HG03575 (cell line): ENCODE measurements at regions not wholly inside any gene's neighbourhood (a gene's known extent, or its start where the extent isn't known, plus 50 kb on each side); places are given as distances from the start of the nearest gene placed in this dataset.

Source experiments
- ATAC-seq: cut with Tn5 transposase; IDR thresholded peaks from one replicate; pipeline ENCODE4 v1.9.1; 2021; ENCODE audit not compliant: unreplicated experiment, insufficient number of reproducible peaks, low FRiP score; ENCODE audit errors: extremely low read depth

DNA sequence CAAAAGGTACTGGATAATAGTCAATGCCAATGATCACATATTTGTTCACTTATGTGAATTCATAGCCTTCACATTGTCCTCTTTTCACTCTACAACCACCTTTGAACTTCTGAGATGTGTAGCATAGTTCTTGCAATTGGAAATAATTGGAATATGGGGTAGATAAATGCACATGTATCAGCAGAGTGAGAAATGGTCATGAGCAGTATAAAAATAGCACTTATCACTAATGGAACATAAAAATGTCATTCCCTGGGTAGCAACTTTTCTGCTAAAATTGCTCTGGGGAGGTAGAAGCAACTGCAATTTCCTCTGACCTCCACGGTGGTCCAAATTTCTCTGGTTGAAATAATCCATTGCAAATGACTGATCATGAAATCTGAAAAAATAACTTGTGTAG is 1785.7 kb upstream of the FLRT2 start:
- ATAC-seq = no peak

DNA sequence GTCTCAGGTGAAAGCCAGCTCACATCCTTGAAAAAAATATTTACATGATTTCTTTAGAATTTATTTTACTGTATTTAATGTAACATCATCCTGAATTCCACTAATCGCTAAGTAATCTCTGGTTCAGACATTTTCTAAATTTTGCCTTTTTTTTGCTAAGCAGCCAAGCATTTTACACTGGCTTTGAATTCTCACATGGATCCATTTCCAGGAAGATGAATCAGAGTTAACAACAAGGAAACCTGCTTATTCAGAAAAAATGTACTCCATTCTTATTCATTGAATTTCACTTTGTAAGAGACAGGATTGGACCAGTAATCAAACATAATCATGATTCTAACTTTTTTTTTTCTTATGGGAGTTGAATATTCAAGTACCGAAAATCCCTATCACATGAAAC is 1785.1 kb upstream of the FLRT2 start:
- ATAC-seq = no peak

DNA sequence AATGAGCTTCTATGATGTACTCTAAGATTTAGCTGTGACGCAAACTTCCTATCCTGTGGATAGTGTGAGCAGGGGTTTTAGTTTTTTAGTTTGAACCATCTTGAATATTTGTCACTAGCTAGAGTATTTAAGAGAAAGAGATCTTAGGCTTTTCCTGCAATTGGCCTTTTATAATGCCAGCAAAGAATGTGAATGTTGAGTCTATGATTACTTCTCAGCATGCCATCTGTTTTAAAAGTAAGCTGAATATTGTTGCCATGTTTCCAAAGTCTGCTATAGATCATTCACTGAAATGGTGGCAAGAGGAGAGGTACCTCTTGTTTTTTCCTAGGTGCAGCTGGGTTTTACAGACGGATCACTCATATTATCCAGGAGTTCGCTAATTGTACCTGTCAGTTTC is 1783.6 kb upstream of the FLRT2 start:
- ATAC-seq = no peak

DNA sequence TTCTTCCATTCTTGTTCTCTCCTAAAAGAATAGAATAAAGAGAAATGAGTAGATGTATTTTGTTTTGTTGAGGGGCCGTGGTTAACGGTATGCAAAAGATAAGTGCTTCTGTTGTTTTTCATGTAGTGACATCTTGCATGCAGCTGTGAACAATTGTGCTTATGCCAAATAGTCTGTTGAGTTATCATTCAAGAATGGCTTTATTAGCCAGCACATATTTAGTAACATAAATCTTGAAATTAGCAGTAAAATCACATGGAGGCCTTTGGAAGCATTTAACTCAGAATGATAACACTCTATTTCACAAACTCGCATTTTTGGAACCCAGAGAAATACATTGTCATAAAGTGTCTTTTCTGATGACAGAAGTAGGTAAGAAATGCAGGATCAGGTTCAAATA is 1772.0 kb upstream of the FLRT2 start:
- no peak for ATAC-seq

DNA sequence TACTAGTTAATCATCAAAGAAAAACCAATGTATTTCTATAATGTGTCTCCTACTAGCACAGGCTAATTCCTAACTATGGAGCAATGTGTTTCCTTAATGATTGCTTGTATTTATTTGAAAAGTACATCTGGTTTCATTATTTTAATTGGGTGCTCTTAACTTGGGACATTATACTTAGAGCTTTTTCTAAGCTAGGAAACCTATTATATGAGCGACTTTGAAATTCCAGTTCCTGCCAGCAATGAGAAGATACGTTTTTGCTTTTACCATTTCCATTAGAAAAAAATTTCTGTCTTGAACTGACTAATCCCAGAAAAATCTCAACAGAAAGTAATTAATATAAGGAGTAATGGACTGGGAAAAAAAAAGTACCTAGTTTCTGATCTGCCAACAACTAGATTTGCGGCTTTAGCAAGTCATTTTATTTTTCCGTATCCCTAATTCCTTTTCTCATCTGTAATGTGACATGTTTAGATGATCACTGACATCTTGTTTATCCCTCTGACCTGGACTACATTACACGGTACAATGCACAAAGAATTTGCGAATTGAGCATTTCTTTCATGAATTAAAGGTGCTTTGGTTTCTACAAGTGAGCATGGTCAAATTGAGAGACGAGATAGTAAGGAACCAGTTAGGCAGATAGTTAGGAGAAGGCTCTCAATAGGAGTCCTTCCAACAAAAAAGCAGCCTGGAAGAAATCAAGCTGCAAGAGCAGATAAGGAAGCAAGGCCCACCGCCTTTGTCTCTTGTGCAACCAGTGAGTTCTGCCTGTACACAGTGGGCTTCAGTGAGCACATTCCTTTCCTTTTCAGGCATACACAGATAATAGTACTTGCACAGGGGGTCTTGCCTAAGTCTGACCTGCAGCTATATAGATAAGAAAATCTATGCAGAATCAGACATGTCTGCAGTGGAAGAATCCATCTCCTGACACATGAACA is 1765.0 kb upstream of the FLRT2 start:
- no peak for ATAC-seq

DNA sequence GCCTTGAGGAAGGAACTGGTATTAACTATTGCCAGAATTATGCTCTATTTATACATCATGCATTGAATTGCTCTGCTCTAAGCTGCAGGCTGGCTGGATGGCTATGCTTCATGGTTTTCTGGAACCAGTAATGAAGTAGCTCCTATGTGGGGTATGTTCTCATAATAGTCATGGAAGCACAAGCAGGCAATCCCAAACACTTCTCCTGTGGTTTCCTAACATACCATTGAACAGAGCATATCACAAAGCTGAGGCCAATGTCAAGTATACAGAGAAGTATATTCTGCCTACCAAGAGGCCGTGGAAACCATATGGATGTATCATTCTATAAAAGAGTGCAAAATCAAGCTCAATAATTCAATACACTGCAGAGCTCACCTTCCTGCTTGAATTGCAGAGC is 1752.4 kb upstream of the FLRT2 start:
- ATAC-seq = no peak

DNA sequence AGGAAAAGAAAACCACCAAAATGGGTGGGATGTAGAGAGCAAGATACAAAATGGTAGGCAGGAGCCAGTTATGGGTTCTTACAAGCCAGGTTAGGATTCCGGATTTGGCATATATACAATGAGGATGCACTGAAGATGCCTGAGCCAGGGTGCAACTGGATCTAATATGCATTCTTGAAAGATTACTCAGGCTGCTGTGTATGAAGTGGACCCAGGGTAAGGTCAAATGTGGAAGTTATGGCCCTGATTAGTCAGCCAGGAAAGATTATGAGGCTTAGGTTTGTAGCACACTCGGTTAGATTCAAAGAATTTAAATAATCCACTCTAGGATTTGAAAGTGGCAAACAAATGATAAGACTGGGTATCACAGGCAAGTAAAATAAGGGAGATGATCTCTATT is 1750.7 kb upstream of the FLRT2 start:
- ATAC-seq = no peak

DNA sequence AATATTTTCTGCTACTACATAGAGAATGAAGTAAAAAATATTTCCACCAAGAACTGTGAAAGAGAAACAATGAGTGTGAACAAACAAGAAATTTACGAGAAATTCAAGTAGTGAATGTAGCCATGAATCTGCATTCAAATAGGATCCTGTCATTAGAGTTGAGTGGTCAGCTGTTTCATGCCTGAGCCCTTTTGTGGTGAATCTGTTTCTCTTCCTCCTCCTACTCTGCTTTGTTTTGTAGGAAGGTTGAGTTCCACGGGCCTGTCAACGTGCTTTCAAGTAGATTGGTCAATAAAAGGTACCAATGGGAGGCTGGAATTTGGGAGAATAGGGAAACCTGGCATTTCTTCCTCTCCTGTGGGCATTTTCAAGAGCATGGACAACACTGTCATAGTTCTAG is 1749.6 kb upstream of the FLRT2 start:
- no peak for ATAC-seq

DNA sequence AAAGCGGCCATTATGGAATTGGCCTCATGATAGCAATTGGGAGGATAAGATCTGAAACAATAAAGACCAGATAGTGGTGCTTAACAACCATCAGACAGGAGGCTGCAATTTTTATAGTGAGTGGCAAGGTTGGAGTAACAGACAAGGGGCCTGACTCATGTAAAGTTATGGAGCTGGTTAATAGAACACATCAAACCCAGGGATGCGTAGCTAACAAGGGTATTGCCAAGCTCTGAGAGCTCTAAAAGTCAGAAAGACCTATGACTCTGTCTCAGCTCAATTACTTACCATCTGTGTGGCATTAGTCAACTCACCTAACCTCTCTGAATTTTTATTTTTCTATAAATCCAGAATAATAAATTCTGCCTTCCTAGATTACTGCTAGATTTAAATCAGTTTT is 1731.5 kb upstream of the FLRT2 start:
- no peak for ATAC-seq

DNA sequence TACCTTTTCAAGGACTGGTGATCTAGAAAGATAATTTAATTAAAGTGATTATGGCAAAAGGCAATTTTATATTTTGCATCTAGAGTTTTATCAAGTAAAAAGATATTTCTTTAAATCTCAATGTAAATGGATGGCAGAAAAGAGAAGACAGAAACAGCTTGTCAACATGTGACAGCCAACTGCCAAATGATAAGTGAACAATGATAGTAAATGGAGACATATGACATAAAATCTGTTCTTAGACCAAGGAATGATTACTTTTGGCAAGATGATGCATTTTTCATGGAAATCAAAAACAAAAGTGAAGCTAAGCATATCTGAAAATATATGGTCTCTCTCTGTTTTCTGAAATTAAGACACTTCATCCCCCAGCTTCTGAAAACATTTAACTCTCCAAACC is 1730.7 kb upstream of the FLRT2 start:
- ATAC-seq = no peak

DNA sequence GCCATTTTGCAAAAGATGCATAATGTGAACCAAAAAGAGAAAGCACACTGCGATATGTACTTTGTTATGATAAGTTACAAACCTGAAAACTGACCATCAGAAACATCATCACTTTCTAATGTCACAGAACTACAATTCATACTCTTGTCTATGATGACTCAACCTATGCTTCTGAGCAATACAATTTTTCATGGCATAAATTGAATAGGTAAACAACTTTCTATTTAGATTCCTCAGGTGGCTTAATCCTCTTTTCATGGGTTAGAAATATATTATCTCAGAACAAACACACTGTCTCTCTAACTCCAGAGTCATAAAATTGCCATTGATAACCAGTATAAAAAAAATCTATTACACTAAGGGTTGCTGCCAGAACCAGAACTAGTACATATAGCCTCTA is 1715.0 kb upstream of the FLRT2 start:
- ATAC-seq = no peak

DNA sequence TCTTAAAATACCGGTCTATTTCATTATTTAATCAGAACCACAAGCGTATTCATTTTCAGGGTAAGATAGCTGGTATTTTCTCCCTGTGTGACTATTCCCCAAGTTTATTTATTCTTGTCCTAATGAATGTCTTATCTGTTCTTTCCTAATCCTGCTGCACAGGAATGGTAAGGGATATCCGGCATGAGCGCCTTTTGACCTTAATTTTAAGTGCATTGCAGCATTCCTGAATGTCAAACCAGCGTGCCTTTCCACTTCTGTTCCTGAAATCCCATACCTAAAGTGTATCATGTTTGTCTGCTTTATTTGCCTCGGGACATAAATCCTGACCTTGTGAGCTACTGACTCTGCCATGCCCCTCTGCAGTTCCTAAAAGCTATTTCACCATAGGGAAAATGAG is 1713.2 kb upstream of the FLRT2 start:
- ATAC-seq = no peak

DNA sequence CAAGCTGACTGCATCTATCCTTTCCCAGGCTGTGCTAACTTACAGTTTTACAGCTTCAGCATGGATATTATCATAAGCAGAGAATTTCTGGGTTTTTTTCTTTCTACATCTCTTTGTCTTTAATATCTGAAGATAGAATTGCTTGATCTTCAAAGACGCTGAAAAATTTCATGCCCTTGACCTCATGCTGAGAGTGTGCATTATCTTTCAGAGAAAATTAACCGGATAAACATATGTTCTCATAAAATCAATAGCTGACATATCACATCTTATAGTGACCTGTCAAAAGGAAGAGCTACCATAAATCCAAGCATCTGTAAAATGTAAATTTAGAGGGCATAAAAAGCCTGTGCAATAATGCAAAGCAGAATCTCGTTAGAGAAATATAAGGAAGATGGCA is 1704.1 kb upstream of the FLRT2 start:
- ATAC-seq = no peak

DNA sequence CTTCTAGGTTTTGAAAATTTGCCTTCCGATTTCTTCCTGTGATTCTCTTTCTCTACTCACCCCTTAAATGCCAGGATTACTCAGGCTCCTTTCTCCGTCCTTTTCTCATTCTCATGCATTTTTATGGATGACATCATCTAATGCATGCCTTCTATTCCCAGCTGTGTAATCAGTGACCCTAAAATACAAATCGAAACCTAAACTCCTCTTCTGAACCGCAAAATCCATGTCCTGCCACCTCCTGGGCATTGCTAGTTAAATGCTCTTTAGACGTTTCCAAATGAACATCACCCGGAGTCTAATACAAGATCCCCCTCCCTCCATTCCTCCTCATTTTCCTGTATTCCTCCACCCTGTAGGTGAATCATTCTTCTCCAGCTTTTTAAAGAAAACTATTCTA is 1703.1 kb upstream of the FLRT2 start:
- no peak for ATAC-seq

DNA sequence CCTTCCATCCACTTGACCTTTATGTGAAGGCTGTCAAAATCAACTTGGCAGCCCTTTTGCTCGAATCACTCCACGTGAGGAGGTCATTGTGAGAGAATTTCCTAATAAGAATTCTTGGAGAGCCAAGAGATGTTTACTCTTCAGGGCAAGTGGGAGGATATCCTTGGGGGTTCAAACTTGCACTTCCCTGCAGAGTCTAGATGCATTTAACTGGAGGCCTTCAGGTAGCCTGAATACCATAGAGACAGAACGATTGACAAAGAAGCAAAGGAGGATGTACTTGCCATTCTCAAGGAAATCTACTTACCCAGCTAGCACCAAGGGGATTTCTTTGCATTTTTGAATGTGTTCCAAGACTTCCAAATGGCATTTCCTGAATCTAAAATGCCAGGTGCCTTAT is 1702.6 kb upstream of the FLRT2 start:
- ATAC-seq = no peak

DNA sequence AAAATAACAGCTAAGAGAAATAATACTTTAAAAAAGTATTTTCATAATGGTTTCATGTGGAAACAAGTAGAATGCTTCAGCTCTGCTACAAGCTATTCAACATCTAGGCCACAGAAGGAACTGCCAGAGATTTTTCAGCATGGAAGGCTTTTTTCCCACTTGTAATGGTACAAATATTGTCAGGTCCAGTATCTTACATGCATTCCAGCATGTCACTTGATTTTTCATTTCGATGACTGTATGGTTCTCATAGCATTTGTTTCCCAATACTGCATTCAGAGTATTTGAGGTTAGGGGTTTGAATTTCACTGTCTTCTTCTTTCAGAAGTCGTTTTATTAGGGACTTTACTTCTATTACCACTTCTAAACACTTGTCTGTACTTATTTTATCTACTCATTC is 1701.5 kb upstream of the FLRT2 start:
- ATAC-seq = no peak

DNA sequence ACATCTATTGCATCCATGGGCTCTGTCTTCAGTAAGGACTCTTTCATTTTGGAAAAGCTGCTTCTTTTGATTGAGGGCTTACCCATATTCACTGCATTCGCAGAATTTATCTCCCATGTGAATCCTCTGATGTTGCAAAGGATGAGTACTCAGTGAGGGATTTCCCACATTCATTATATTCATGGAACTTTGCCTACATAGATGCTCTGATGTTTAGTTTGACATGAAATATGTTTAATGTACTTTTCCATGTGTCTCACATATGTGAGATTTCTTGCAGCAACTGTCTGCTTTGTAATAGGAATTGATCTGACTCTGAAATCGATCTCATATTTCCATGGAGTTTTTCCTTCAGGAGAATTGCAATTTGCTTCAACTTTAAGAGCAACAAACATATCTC is 1699.6 kb upstream of the FLRT2 start:
- ATAC-seq = no peak

DNA sequence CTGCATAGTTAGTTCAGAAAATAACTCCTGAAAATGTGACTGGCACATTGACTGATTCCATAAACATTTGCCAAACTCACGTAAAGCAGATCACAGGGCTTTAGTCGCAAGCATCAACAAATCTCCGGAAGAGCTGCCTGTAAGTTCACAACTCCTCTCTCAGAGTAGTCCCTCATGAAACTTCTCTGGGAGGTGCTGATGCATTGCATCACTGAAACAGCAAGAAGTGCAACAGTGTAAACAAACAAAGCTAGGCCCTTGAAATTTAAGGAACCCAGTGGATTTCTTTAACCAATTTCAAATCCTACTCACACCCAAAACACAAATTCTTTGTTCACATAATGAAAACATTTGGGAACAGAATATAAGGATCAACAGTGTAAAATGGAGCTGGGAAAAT is 1691.7 kb upstream of the FLRT2 start:
- no peak for ATAC-seq

DNA sequence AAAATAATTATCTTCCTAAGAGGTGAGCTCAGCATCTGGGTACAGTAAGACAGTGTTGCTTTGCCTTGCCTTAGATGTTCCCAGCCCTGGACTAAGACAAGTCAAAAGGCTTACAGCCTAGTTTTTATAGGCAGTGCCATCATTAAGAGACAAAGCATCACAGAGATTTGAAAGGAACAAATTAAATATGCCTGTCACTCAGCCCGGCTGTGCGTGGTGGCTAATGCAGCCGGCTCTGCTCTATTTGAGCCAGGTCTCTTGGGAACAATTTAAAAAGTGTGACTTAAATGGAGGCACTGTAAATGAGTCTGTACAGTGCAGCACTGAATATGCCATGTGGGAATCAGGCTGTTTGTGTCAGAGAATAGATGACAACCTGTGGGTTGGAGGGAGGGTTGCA is 1687.4 kb upstream of the FLRT2 start:
- ATAC-seq = no peak

DNA sequence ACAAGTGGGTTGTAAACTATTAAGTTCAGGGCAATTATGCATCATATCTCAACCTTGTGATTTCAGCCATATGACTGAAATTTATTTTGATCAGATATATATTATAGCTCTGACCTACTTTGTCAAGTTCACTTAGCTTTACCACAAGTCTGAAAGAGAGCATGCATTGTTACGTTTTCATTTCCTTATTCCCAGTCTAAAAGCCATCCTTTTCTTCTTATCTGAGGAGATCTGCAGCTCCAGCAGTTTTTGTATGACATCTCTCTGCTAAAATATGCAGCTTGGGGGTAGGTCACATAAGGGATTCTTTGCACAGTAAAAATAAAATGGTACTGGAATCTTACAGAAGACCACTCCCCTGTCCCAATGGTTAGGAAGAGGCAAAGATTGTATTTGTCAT is 1682.8 kb upstream of the FLRT2 start:
- no peak for ATAC-seq

DNA sequence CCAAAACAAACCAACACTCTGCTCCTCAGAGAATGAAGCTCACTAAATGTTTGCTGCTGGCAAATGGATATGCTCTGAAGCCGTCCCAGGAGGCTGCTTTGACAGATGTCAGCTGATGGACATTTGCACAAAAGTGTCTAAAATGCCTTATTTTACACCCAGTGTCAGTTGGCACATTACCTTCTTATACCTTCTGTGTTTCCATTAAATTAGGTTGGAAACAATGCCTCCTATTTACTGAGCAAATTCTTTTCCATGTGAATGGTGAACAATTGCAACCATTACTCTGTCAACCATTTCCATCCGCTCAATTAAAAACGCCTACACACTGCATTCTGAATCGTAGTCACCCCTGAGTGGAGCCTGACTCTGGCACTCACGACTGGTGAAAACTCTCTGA is 1679.9 kb upstream of the FLRT2 start:
- no peak for ATAC-seq
